Tibial artery (tissue), 4 donors: ENCODE measurements at regions not wholly inside any gene's neighbourhood (a gene's known extent, or its start where the extent isn't known, plus 50 kb on each side); places are given as distances from the start of the nearest gene placed in this dataset.

Experiments
- DNase-seq, 2 donors: peaks; one replicate each; pipeline ENCODE4 v3.0.0-alpha.2; 2019
- H3K27ac ChIP-seq, 2 donors: fragments of 200-600 bp; sonication (generic) in 1 of 2; 1 replicate in 1 of 2; 2 replicates in 1 of 2; pipeline ENCODE4 v1.5.1; 2018 to 2019; ENCODE audit warnings: mild to moderate bottlenecking in 1 of 2
- H3K27me3 ChIP-seq, 2 donors: fragments of 200-600 bp; sonication (generic) in 1 of 2; one replicate each; pipeline versions ENCODE4 v1.5.1 to v1.6.0; 2016 to 2019
- H3K36me3 ChIP-seq, 3 donors: fragments of 200-600 bp; sonication (generic) in 2 of 3; one replicate each; pipeline ENCODE4 v1.5.1; 2016 to 2019; ENCODE audit warnings: mild to moderate bottlenecking in 2 of 3
- H3K4me1 ChIP-seq, 4 donors: fragments of 200-600 bp; sonication (generic) in 2 of 4; 1 replicate in 3 of 4; 2 replicates in 1 of 4; pipeline ENCODE4 v1.5.1; 2016 to 2019
- H3K4me3 ChIP-seq, 2 donors: fragments of 200-600 bp; sonication (generic) in 1 of 2; 1 replicate in 1 of 2; 2 replicates in 1 of 2; pipeline ENCODE4 v1.5.1; 2018 to 2019; ENCODE audit warnings: mild to moderate bottlenecking in 2 of 2
- H3K9me3 ChIP-seq, 3 donors: fragments of 200-600 bp; sonication (generic) in 1 of 3; one replicate each; pipeline ENCODE4 v1.5.1; 2016 to 2019
- CTCF ChIP-seq, 2 experiments: fragments of 200-600 bp in 1 of 2; fragments of 450-650 bp in 1 of 2; IDR thresholded peaks; one replicate each; pipeline ENCODE4 v1.5.1; 2017 to 2019; ENCODE audit warnings: antibody characterized with exemption in 2 of 2, mild to moderate bottlenecking in 1 of 2, moderate library complexity in 1 of 2
- intact Hi-C: fragments of 100-400 bp; cut with DNase I; formaldehyde crosslinking; loops from one replicate; pipeline ENCODE4 v1.15.0; 2023; ENCODE audit warnings: low total_unique reads

GRCh38 chr10:124265776-124266467 is 152.8 kb downstream of the OAT start:
- H3K27ac ChIP-seq = no peak overlapping the region
- DNase-seq = no peak
- no peaks in the 10 kb centered on the region for H3K9me3 ChIP-seq
- peaks cover 0 to 17% (median 3%) of the 10 kb centered on the region in 4 donors for H3K4me1 ChIP-seq
- H3K27me3 ChIP-seq = no peaks in the 10 kb centered on the region
- no peaks in the 10 kb centered on the region for H3K36me3 ChIP-seq
- TF ChIP-seq CTCF (IDR thresholded peaks at IDR 0.05) = no peak
- H3K4me3 ChIP-seq = no peak overlapping the region
- intact Hi-C loops = loop anchor here (10.0 kb wide), 1 partner anchor 241 kb away; no protein-coding TSS in a partner anchor

GRCh38 chr10:124265391-124265745 is 153.4 kb downstream of the OAT start:
- TF ChIP-seq CTCF (IDR thresholded peaks at IDR 0.05) = no peak
- Histone ChIP-seq H3K36me3 (no peaks in the 10 kb centered on the region), H3K9me3 (no peaks in the 10 kb centered on the region), H3K27ac (no peak overlapping the region), H3K4me1 (peaks cover 0 to 17% (median 3%) of the 10 kb centered on the region in 4 donors), H3K27me3 (no peaks in the 10 kb centered on the region), H3K4me3 (no peak overlapping the region)
- DNase-seq = no peak
- intact Hi-C loops = loop anchor here (10.0 kb wide), 1 partner anchor 241 kb away; no protein-coding TSS in a partner anchor

GRCh38 chr10:124264711-124265390 is 153.9 kb downstream of the OAT start:
- Histone ChIP-seq H3K9me3 (no peaks in the 10 kb centered on the region), H3K4me1 (peaks cover 0 to 17% (median 3%) of the 10 kb centered on the region in 4 donors)
- intact Hi-C loops = loop anchor here (10.0 kb wide), 1 partner anchor 240 kb away; no protein-coding TSS in a partner anchor

GRCh38 chr10:124264271-124264670 is 154.5 kb downstream of the OAT start:
- Histone ChIP-seq H3K27me3 (no peaks in the 10 kb centered on the region), H3K27ac (no peak overlapping the region), H3K4me3 (no peak overlapping the region), H3K36me3 (no peaks in the 10 kb centered on the region), H3K9me3 (peaks cover 0 to 5% (median 0%) of the 10 kb centered on the region in 3 donors), H3K4me1 (peaks cover 0 to 17% (median 3%) of the 10 kb centered on the region in 4 donors)
- no peak for TF ChIP-seq CTCF (IDR thresholded peaks at IDR 0.05)
- intact Hi-C loops = loop anchor here (10.0 kb wide), 1 partner anchor 239 kb away; no protein-coding TSS in a partner anchor
- no peak for DNase-seq

More at GRCh38 chr10:124264711-124265390, 153.9 kb downstream of the OAT start:
- no peaks in the 10 kb centered on the region for H3K36me3 ChIP-seq
- H3K27ac ChIP-seq = no peak overlapping the region
- no peak overlapping the region for H3K4me3 ChIP-seq
- no peaks in the 10 kb centered on the region for H3K27me3 ChIP-seq
- no peak for TF ChIP-seq CTCF (IDR thresholded peaks at IDR 0.05)
- no peak for DNase-seq

- intact Hi-C loops = loop anchor here (10.0 kb wide), 1 partner anchor 239 kb away; no protein-coding TSS in a partner anchor
- no peak for TF ChIP-seq CTCF (IDR thresholded peaks at IDR 0.05)
- Histone ChIP-seq H3K36me3 (no peaks in the 10 kb centered on the region), H3K27ac (no peak overlapping the region), H3K27me3 (no peaks in the 10 kb centered on the region), H3K4me3 (no peak overlapping the region), H3K4me1 (peaks cover 0 to 17% (median 3%) of the 10 kb centered on the region in 4 donors), H3K9me3 (peaks cover 0 to 6% (median 0%) of the 10 kb centered on the region in 3 donors)
- DNase-seq = no peak
These were observed 155.0 kb downstream of the OAT start for GRCh38 chr10:124263726-124264125.
